ENCODE measurements at regions not wholly inside any gene's neighbourhood (a gene's known extent, or its start where the extent isn't known, plus 50 kb on each side); places are given as distances from the start of the nearest gene placed in this dataset.

- POLR2A ChIA-PET (ENCODE audit: low non-redundant PET) = no interaction called here
- H3K4me3 ChIP-seq (ENCODE audit: low read depth, low read length, poor library complexity, severe bottlenecking) = no peak overlapping the region
- no TSS peak for BruUV-seq (replicated peaks)
- CTCF ChIA-PET = no interaction called here
- H3K27me3 ChIP-seq (replicated peaks; ENCODE audit: insufficient read depth, low read depth, low read length, poor library complexity) = no peaks in the 10 kb centered on the region
- H3K27ac ChIP-seq (ENCODE audit: low read depth, low read length, poor library complexity, severe bottlenecking) = no peak overlapping the region
- no peaks in the 10 kb centered on the region for H3K4me1 ChIP-seq (ENCODE audit: insufficient read depth, low read length, poor library complexity, severe bottlenecking)
- TF ChIP-seq CTCF (conservative IDR thresholded peaks at IDR 0.05; ENCODE audit: low read depth, low read length) (no peak), EZH2 (IDR thresholded peaks at IDR 0.05; ENCODE audit: borderline replicate concordance, low read depth, low read length, poor library complexity, severe bottlenecking) (no peak)
- H3K9me3 ChIP-seq (ENCODE audit: low read depth, low read length, poor library complexity, severe bottlenecking) = no peaks in the 10 kb centered on the region
- H3K36me3 ChIP-seq (ENCODE audit: insufficient read depth, low read length, poor library complexity, severe bottlenecking) = no peaks in the 10 kb centered on the region
- intact Hi-C loops (cut with micrococcal nuclease; ENCODE audit: unreplicated experiment) = no loop called here
- DNase-seq (ENCODE audit: low spot score) = no peak
Observed at GRCh38 chr9:90514877-90515276, 127.7 kb downstream of the DIRAS2 start.

- DNase-seq (ENCODE audit: low spot score) = no peak
- BruUV-seq (replicated peaks) = no TSS peak
- Histone ChIP-seq H3K27ac (ENCODE audit: low read depth, low read length, poor library complexity, severe bottlenecking) (no peak overlapping the region), H3K27me3 (replicated peaks; ENCODE audit: insufficient read depth, low read depth, low read length, poor library complexity) (no peaks in the 10 kb centered on the region), H3K36me3 (ENCODE audit: insufficient read depth, low read length, poor library complexity, severe bottlenecking) (no peaks in the 10 kb centered on the region), H3K4me1 (ENCODE audit: insufficient read depth, low read length, poor library complexity, severe bottlenecking) (no peaks in the 10 kb centered on the region), H3K9me3 (ENCODE audit: low read depth, low read length, poor library complexity, severe bottlenecking) (no peaks in the 10 kb centered on the region), H3K4me3 (ENCODE audit: low read depth, low read length, poor library complexity, severe bottlenecking) (no peak overlapping the region)
- POLR2A ChIA-PET (ENCODE audit: low non-redundant PET) = no interaction called here
- intact Hi-C loops (cut with micrococcal nuclease; ENCODE audit: unreplicated experiment) = no loop called here
- CTCF ChIA-PET = no interaction called here
- TF ChIP-seq EZH2 (IDR thresholded peaks at IDR 0.05; ENCODE audit: borderline replicate concordance, low read depth, low read length, poor library complexity, severe bottlenecking) (no peak), CTCF (conservative IDR thresholded peaks at IDR 0.05; ENCODE audit: low read depth, low read length) (no peak)
Observed at GRCh38 chr9:90515510-90515909, 127.1 kb downstream of the DIRAS2 start.

GRCh38 chr9:90517103-90517502, 125.5 kb downstream of the DIRAS2 start:
- ChIA-PET POLR2A (ENCODE audit: low non-redundant PET) (no interaction called here), CTCF (no interaction called here)
- Histone ChIP-seq H3K27ac (ENCODE audit: low read depth, low read length, poor library complexity, severe bottlenecking) (no peak overlapping the region), H3K4me1 (ENCODE audit: insufficient read depth, low read length, poor library complexity, severe bottlenecking) (peaks cover 4% of the 10 kb centered on the region), H3K4me3 (ENCODE audit: low read depth, low read length, poor library complexity, severe bottlenecking) (no peak overlapping the region), H3K36me3 (ENCODE audit: insufficient read depth, low read length, poor library complexity, severe bottlenecking) (no peaks in the 10 kb centered on the region), H3K27me3 (replicated peaks; ENCODE audit: insufficient read depth, low read depth, low read length, poor library complexity) (no peaks in the 10 kb centered on the region), H3K9me3 (ENCODE audit: low read depth, low read length, poor library complexity, severe bottlenecking) (no peaks in the 10 kb centered on the region)
- no peak for TF ChIP-seq EZH2 (IDR thresholded peaks at IDR 0.05; ENCODE audit: borderline replicate concordance, low read depth, low read length, poor library complexity, severe bottlenecking)
- no peak for TF ChIP-seq CTCF (conservative IDR thresholded peaks at IDR 0.05; ENCODE audit: low read depth, low read length)
- no peak for DNase-seq (ENCODE audit: low spot score)
- BruUV-seq (replicated peaks) = no TSS peak
- intact Hi-C loops (cut with micrococcal nuclease; ENCODE audit: unreplicated experiment) = no loop called here
